KMS-11 (cell line): ENCODE measurements at regions not wholly inside any gene's neighbourhood (a gene's known extent, or its start where the extent isn't known, plus 50 kb on each side); places are given as distances from the start of the nearest gene placed in this dataset.

Experiments
- H2AFZ ChIP-seq: fragments of 200-600 bp; sonication (generic); 2 replicates; pipeline ENCODE4 v1.6.1; 2016; ENCODE audit warnings: antibody characterized with exemption, mixed run types, low read depth
- H3K27ac ChIP-seq: fragments of 200-600 bp; sonication (generic); 2 replicates; pipeline ENCODE4 v1.6.1; 2016; ENCODE audit warnings: mild to moderate bottlenecking, mixed run types
- H3K27me3 ChIP-seq: fragments of 200-600 bp; sonication (generic); 2 replicates; pipeline ENCODE4 v1.6.1; 2017; ENCODE audit warnings: mild to moderate bottlenecking, low read depth, mixed run types, moderate library complexity; ENCODE audit not compliant: insufficient read depth
- H3K36me3 ChIP-seq: fragments of 200-600 bp; sonication (generic); 2 replicates; pipeline ENCODE4 v1.6.1; 2017; ENCODE audit warnings: mild to moderate bottlenecking, mixed run types; ENCODE audit not compliant: insufficient read depth
- H3K4me1 ChIP-seq: fragments of 200-600 bp; sonication (generic); 2 replicates; pipeline ENCODE4 v1.6.1; 2016; ENCODE audit warnings: mild to moderate bottlenecking, low read depth, mixed run types; ENCODE audit not compliant: poor library complexity, severe bottlenecking
- H3K4me2 ChIP-seq: fragments of 200-600 bp; sonication (generic); 2 replicates; pipeline ENCODE4 v1.7.0; 2016; ENCODE audit warnings: mild to moderate bottlenecking, mixed run types
- H3K4me3 ChIP-seq: fragments of 200-600 bp; sonication (generic); IDR thresholded peaks from 2 replicates; pipeline ENCODE4 v1.6.1; 2017; ENCODE audit warnings: low read depth, low read length, mixed read lengths; ENCODE audit not compliant: insufficient read depth
- H3K79me2 ChIP-seq: fragments of 200-600 bp; sonication (generic); 2 replicates; pipeline ENCODE4 v1.6.1; 2016; ENCODE audit warnings: low read depth, mixed run types; ENCODE audit not compliant: insufficient read depth
- H3K9ac ChIP-seq: fragments of 200-600 bp; sonication (generic); 2 replicates; pipeline ENCODE4 v1.6.1; 2016; ENCODE audit warnings: mild to moderate bottlenecking, mixed run types
- H4K20me1 ChIP-seq: fragments of 200-600 bp; sonication (generic); 2 replicates; pipeline ENCODE4 v1.6.1; 2016; ENCODE audit warnings: mild to moderate bottlenecking, mixed run types; ENCODE audit not compliant: insufficient read depth
- TF ChIP-seq, protein P1 (sequence below): fragments of 200-600 bp; sonication (generic); conservative IDR thresholded peaks from 2 replicates; pipeline ENCODE4 v1.6.1; 2017; ENCODE audit warnings: low read depth, mild to moderate bottlenecking, antibody characterized with exemption, low read length, moderate library complexity, mixed read lengths

DNA sequence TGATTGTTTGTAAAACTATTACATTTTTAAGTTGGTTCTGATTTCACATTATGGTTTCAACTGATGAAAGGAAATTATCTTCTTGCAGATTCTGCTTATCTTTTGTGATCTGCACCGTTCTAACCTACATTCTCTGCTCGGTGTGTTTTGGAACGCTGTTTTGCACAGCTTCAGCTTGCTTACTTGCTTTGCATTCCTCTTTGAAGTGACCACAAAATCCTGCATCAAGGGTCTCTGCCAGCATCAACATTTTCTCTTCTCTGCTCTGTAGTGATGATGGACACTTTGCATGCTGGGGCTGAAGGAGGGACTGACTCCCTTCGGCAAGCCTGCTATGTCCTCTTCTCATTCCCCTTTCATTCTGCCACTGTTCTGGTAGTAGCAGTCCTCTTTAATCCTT is 485.2 kb downstream of the FBXO15 start:
- TF ChIP-seq, protein P1, sequence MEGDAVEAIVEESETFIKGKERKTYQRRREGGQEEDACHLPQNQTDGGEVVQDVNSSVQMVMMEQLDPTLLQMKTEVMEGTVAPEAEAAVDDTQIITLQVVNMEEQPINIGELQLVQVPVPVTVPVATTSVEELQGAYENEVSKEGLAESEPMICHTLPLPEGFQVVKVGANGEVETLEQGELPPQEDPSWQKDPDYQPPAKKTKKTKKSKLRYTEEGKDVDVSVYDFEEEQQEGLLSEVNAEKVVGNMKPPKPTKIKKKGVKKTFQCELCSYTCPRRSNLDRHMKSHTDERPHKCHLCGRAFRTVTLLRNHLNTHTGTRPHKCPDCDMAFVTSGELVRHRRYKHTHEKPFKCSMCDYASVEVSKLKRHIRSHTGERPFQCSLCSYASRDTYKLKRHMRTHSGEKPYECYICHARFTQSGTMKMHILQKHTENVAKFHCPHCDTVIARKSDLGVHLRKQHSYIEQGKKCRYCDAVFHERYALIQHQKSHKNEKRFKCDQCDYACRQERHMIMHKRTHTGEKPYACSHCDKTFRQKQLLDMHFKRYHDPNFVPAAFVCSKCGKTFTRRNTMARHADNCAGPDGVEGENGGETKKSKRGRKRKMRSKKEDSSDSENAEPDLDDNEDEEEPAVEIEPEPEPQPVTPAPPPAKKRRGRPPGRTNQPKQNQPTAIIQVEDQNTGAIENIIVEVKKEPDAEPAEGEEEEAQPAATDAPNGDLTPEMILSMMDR: no peak
- Histone ChIP-seq H3K4me3 (no peak overlapping the region), H3K9ac (no peak overlapping the region), H3K79me2 (no peaks in the 10 kb centered on the region), H3K4me1 (no peaks in the 10 kb centered on the region), H3K27ac (no peak overlapping the region), H4K20me1 (no peaks in the 10 kb centered on the region), H2AFZ (no peak overlapping the region), H3K36me3 (no peaks in the 10 kb centered on the region), H3K4me2 (no peak overlapping the region), H3K27me3 (no peaks in the 10 kb centered on the region)

GRCh38 chr18:73660931-73661856 is 486.4 kb downstream of the FBXO15 start:
- Histone ChIP-seq H3K79me2 (no peaks in the 10 kb centered on the region), H4K20me1 (no peaks in the 10 kb centered on the region), H3K4me1 (no peaks in the 10 kb centered on the region), H3K9ac (no peak overlapping the region), H3K36me3 (no peaks in the 10 kb centered on the region), H3K4me3 (no peak overlapping the region), H3K4me2 (no peak overlapping the region), H2AFZ (no peak overlapping the region), H3K27ac (no peak overlapping the region), H3K27me3 (no peaks in the 10 kb centered on the region)
- TF ChIP-seq, protein P1: no peak

GRCh38 chr18:73656691-73657090 is 490.9 kb downstream of the FBXO15 start:
- no peaks in the 10 kb centered on the region for H3K4me1 ChIP-seq
- TF ChIP-seq, protein P1: no peak
- H3K9ac ChIP-seq: no peak overlapping the region
- no peaks in the 10 kb centered on the region for H3K36me3 ChIP-seq
- H3K4me2 ChIP-seq: no peak overlapping the region
- H2AFZ ChIP-seq: no peak overlapping the region
- H3K79me2 ChIP-seq: no peaks in the 10 kb centered on the region
- no peaks in the 10 kb centered on the region for H3K27me3 ChIP-seq
- H3K27ac ChIP-seq: no peak overlapping the region
- no peak overlapping the region for H3K4me3 ChIP-seq
- no peaks in the 10 kb centered on the region for H4K20me1 ChIP-seq

- Histone ChIP-seq H3K79me2 (no peaks in the 10 kb centered on the region), H4K20me1 (no peaks in the 10 kb centered on the region), H3K9ac (no peak overlapping the region), H3K36me3 (no peaks in the 10 kb centered on the region), H3K27me3 (no peaks in the 10 kb centered on the region), H3K4me2 (no peak overlapping the region), H3K4me3 (no peak overlapping the region), H2AFZ (no peak overlapping the region), H3K27ac (no peak overlapping the region), H3K4me1 (no peaks in the 10 kb centered on the region)
- TF ChIP-seq, protein P1: no peak
Measured at GRCh38 chr18:73653827-73654226, 493.8 kb downstream of the FBXO15 start.
